B cell (primary cell): ENCODE measurements at regions not wholly inside any gene's neighbourhood (a gene's known extent, or its start where the extent isn't known, plus 50 kb on each side); places are given as distances from the start of the nearest gene placed in this dataset.

ENCODE experiments used
- ATAC-seq: fragments of 200-7000 bp; cut with Tn5 transposase; one replicate; pipeline ENCODE4 v1.10.0; 2021; ENCODE audit warnings: low read depth, mild to moderate bottlenecking, moderate number of reproducible peaks, moderate library complexity
- CTCF ChIA-PET: fragments of 350-600 bp; sonication (Branson Sonifier 250); formaldehyde crosslinking; loops from one replicate; lab custom pipeline; 2021; ENCODE audit warnings: antibody characterized with exemption, inconsistent platforms; lab: Charles Lee
- POLR2A ChIA-PET: fragments of 350-600 bp; sonication (Branson Sonifier 250); formaldehyde crosslinking; loops from one replicate; lab custom pipeline; 2021; ENCODE audit warnings: antibody characterized with exemption; lab: Charles Lee
- DNase-seq: peaks from one replicate; pipeline ENCODE4 v3.0.0; 2013
- H2AFZ ChIP-seq: 2 replicates; pipeline ENCODE4 v1.6.1; 2012; ENCODE audit warnings: mild to moderate bottlenecking, low read depth, low read length; ENCODE audit not compliant: insufficient read depth, poor library complexity, severe bottlenecking
- H3K27ac ChIP-seq, 2 donors: 1 replicate in 1 of 2; 2 replicates in 1 of 2; pipeline ENCODE4 v1.5.1; 2012 to 2013; ENCODE audit warnings: low read length in 2 of 2, mild to moderate bottlenecking in 2 of 2, moderate library complexity in 1 of 2
- H3K27me3 ChIP-seq, 4 experiments: fragments of 200-600 bp in 1 of 4; sonication (generic) in 1 of 4; replicated peaks in 1 of 4; 1 replicate in 2 of 4; 2 replicates in 2 of 4; pipeline versions ENCODE4 v1.6.1 to v1.7.0; 2013 to 2016; ENCODE audit warnings: low read length in 3 of 4, mild to moderate bottlenecking in 2 of 4, mixed read lengths in 1 of 4, moderate library complexity in 1 of 4; ENCODE audit not compliant: insufficient read depth in 4 of 4, control insufficient read depth in 3 of 4; ENCODE audit errors: control extremely low read depth in 1 of 4
- H3K36me3 ChIP-seq, 2 experiments: replicated peaks in 1 of 2; 1 replicate in 1 of 2; 2 replicates in 1 of 2; pipeline versions ENCODE4 v1.6.1 to v1.7.1; 2013; ENCODE audit warnings: low read length in 1 of 2; ENCODE audit not compliant: insufficient read depth in 2 of 2, control insufficient read depth in 1 of 2; ENCODE audit errors: control extremely low read depth in 1 of 2, extremely low read depth in 1 of 2
- H3K4me1 ChIP-seq, 2 donors: fragments of 200-600 bp in 1 of 2; sonication (generic) in 1 of 2; 1 replicate in 1 of 2; 2 replicates in 1 of 2; pipeline versions ENCODE4 v1.5.1 to v1.6.1; 2013 to 2017; ENCODE audit warnings: low read length in 2 of 2; ENCODE audit not compliant: control insufficient read depth in 2 of 2, insufficient read depth in 2 of 2
- H3K4me2 ChIP-seq: replicated peaks from 2 replicates; pipeline ENCODE3; 2012; ENCODE audit warnings: mild to moderate bottlenecking, low read depth, low read length; ENCODE audit not compliant: poor library complexity, severe bottlenecking
- H3K4me3 ChIP-seq, 5 experiments: fragments of 200-600 bp in 1 of 5; sonication (generic) in 1 of 5; 1 replicate in 3 of 5; 2 replicates in 2 of 5; pipeline versions ENCODE4 v1.5.1 to v1.7.0; 2011 to 2016; ENCODE audit warnings: low read length in 4 of 5, mild to moderate bottlenecking in 4 of 5, low read depth in 2 of 5, control low read depth in 1 of 5, moderate library complexity in 1 of 5; ENCODE audit not compliant: insufficient read depth in 1 of 5; ENCODE audit errors: control extremely low read depth in 1 of 5, extremely low read depth in 1 of 5
- H3K79me2 ChIP-seq: fragments of 200-600 bp; sonication (generic); one replicate; pipeline ENCODE4 v1.6.0; 2016; ENCODE audit warnings: low read length; ENCODE audit not compliant: control insufficient read depth, insufficient read depth
- H3K9ac ChIP-seq: fragments of 200-600 bp; sonication (generic); 2 replicates; pipeline ENCODE4 v1.6.1; 2017; ENCODE audit warnings: mild to moderate bottlenecking, low read length, moderate library complexity
- H3K9me3 ChIP-seq, 3 donors: one replicate each; pipeline versions ENCODE4 v1.6.1 to v1.7.1; 2013; ENCODE audit warnings: low read length in 2 of 3; ENCODE audit not compliant: control insufficient read depth in 2 of 3, insufficient read depth in 1 of 3; ENCODE audit errors: control extremely low read depth in 1 of 3
- H4K20me1 ChIP-seq: 2 replicates; pipeline ENCODE4 v1.6.0; 2012; ENCODE audit warnings: mild to moderate bottlenecking, low read length; ENCODE audit not compliant: insufficient read depth, control insufficient read depth, poor library complexity, severe bottlenecking
- H3K27ac Mint-ChIP-seq: one replicate; pipeline ENCODE4 v1.8.0; 2021; ENCODE audit warnings: mixed read lengths
- H3K27me3 Mint-ChIP-seq: one replicate; pipeline ENCODE4 v1.8.0; 2021; ENCODE audit warnings: mixed read lengths
- H3K4me1 Mint-ChIP-seq: one replicate; pipeline ENCODE4 v1.8.0; 2021; ENCODE audit warnings: mixed read lengths
- H3K4me3 Mint-ChIP-seq: one replicate; pipeline ENCODE4 v1.8.0; 2021; ENCODE audit warnings: mixed read lengths
- H3K9me3 Mint-ChIP-seq: one replicate; pipeline ENCODE4 v1.8.0; 2022; ENCODE audit warnings: mixed read lengths; ENCODE audit not compliant: insufficient read depth
- CTCF ChIP-seq: fragments of 200-600 bp; IDR thresholded peaks from one replicate; pipeline ENCODE4 v1.8.0; 2022; ENCODE audit warnings: antibody characterized with exemption, mild to moderate bottlenecking
- EZH2 ChIP-seq: IDR thresholded peaks from 2 replicates; pipeline ENCODE4 v1.6.1; 2012; ENCODE audit warnings: borderline replicate concordance, low read depth, mild to moderate bottlenecking, moderate library complexity, low read length; ENCODE audit not compliant: insufficient read depth, poor library complexity, severe bottlenecking
- WGBS: methylation state at CpG from one replicate; pipeline ENCODE4 v1.1.5; 2013; ENCODE audit warnings: missing lambda C conversion rate; ENCODE audit not compliant: insufficient coverage; 5-methylcytosine and 5-hydroxymethylcytosine counted together
- intact Hi-C: fragments of 100-400 bp; cut with micrococcal nuclease; formaldehyde crosslinking; loops from one replicate; pipeline ENCODE4 v1.10.0; 2022

GRCh38 chr6:163739408-163739725 lies 324.8 kb downstream of the QKI start:
- Histone ChIP-seq H3K4me2 (no peak overlapping the region), H3K9me3 (peaks cover 0 to 4% (median 2%) of the 10 kb centered on the region in 3 donors), H3K27ac (no peak overlapping the region), H3K36me3 (no peaks in the 10 kb centered on the region), H3K79me2 (no peaks in the 10 kb centered on the region), H3K27me3 (peaks cover 0 to 8% (median 0%) of the 10 kb centered on the region in 4 experiments), H3K4me1 (peaks cover 0 to 4% of the 10 kb centered on the region in 2 donors), H3K4me3 (no peak overlapping the region), H3K9ac (no peak overlapping the region), H2AFZ (no peak overlapping the region), H4K20me1 (no peaks in the 10 kb centered on the region)
- Mint-ChIP-seq H3K4me3 (no peak overlapping the region), H3K27me3 (peaks cover 3% of the 10 kb centered on the region), H3K4me1 (peaks cover 7% of the 10 kb centered on the region), H3K9me3 (no peaks in the 10 kb centered on the region), H3K27ac (no peak overlapping the region)
- DNase-seq = no peak
- ChIA-PET POLR2A (no interaction called here), CTCF (no interaction called here)
- ATAC-seq = no peak
- intact Hi-C loops = no loop called here
- TF ChIP-seq EZH2 = no peak
- TF ChIP-seq CTCF = no peak

DNA sequence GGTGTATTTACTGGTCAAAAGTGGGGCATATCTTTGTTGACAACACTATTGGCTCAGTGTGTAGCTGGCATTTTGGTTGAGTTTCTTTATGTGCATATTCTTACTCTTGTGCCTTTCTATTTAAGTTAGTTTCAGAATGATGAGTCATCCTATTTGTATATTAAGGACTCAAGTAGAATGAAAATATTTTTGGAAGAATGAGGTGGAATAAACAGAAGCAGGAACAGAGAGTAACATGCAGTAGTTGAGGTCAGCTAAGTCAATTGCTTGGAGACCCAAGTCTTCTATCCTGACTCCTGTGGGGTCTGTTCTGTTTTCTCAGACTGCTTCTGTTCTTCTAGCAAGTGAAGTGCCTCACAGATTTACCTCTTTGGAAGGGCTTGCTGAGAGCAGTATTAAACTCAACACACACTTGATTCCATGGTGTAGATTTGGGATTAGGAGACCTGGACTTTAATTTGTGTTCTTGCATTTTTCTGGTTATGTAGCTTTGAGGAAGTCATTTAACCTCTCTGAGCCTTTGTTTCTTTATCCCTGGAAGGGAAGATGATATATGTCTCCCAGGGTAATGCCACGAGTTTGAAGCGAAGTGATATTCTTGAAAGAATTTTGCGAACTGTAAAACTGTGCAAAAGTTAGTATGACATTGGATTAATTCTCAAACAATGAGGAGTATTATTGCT lies 324.3 kb downstream of the QKI start:
- Histone ChIP-seq H3K4me2 (no peak overlapping the region), H3K4me3 (no peak overlapping the region), H3K79me2 (no peaks in the 10 kb centered on the region), H3K27ac (no peak overlapping the region), H3K9ac (no peak overlapping the region), H3K36me3 (no peaks in the 10 kb centered on the region), H2AFZ (no peak overlapping the region), H3K27me3 (peaks cover 0 to 4% (median 0%) of the 10 kb centered on the region in 4 experiments), H3K9me3 (peaks cover 0 to 2% (median 0%) of the 10 kb centered on the region in 3 donors), H4K20me1 (no peaks in the 10 kb centered on the region), H3K4me1 (peaks cover 0 to 4% of the 10 kb centered on the region in 2 donors)
- CTCF ChIA-PET = no interaction called here
- Mint-ChIP-seq H3K27ac (no peak overlapping the region), H3K4me1 (peaks cover 7% of the 10 kb centered on the region), H3K27me3 (peaks cover 3% of the 10 kb centered on the region), H3K4me3 (no peak overlapping the region), H3K9me3 (no peaks in the 10 kb centered on the region)
- no peak for ATAC-seq
- whole genome bisulfite sequencing = no CpG with 5 or more reads among the region's 3 CpGs
- POLR2A ChIA-PET = interaction anchor here (0.6 kb wide), 1 partner anchor 114 kb away, joined by 5 read pairs; no protein-coding TSS in a partner anchor
- intact Hi-C loops = no loop called here
- TF ChIP-seq EZH2 = no peak
- TF ChIP-seq CTCF = no peak
- no peak for DNase-seq
